Sigmoid colon (tissue), 4 donors: ENCODE measurements at regions not wholly inside any gene's neighbourhood (a gene's known extent, or its start where the extent isn't known, plus 50 kb on each side); places are given as distances from the start of the nearest gene placed in this dataset.

Source experiments
- EP300 ChIP-seq, 4 donors: sonication (generic); formaldehyde crosslinking; IDR thresholded peaks; one replicate each; pipeline ENCODE4 v1.6.1; 2017; ENCODE audit warnings: antibody characterized with exemption in 4 of 4
- POLR2A ChIP-seq, 2 donors: fragments of 450-650 bp; IDR thresholded peaks; one replicate each; pipeline ENCODE4 v1.6.1; 2016; ENCODE audit warnings: antibody characterized with exemption in 2 of 2, mild to moderate bottlenecking in 2 of 2, moderate library complexity in 2 of 2
- POLR2AphosphoS5 ChIP-seq, 4 donors: sonication (generic); formaldehyde crosslinking; IDR thresholded peaks; one replicate each; pipeline ENCODE4 v1.6.1; 2017; ENCODE audit warnings: antibody characterized with exemption in 4 of 4
- TF ChIP-seq, protein P1 (sequence below), 4 experiments: fragments of 450-650 bp in 3 of 4; fragments of 200-600 bp in 1 of 4; IDR thresholded peaks; one replicate each; pipeline ENCODE4 v1.5.1; 2016 to 2019; ENCODE audit warnings: antibody characterized with exemption in 4 of 4, mild to moderate bottlenecking in 3 of 4, moderate library complexity in 2 of 4

DNA sequence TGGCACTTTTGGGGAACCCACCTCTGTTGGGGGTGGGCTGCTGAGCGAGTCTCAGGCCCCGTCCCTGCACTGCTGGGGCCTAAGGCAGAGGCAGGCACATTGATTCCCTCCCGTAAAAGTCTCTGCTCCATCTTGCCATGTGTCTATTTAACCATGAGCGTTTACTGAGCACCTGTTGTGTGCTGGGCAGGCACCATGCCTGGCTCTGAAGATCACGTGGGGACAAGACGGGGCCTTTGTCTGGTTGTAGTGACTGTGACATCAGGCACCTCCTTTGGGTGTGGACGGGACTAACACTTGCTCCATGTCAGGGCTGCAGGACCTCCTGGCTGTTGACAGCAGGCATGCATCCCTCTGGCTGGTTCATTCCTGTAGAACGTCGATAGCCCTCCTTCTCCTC is 204.7 kb upstream of the CIBAR2 start:
- TF ChIP-seq POLR2AphosphoS5 (IDR thresholded peaks at IDR 0.05) (no peak), POLR2A (IDR thresholded peaks at IDR 0.05) (no peak), EP300 (IDR thresholded peaks at IDR 0.05) (no peak)
- TF ChIP-seq, protein P1, sequence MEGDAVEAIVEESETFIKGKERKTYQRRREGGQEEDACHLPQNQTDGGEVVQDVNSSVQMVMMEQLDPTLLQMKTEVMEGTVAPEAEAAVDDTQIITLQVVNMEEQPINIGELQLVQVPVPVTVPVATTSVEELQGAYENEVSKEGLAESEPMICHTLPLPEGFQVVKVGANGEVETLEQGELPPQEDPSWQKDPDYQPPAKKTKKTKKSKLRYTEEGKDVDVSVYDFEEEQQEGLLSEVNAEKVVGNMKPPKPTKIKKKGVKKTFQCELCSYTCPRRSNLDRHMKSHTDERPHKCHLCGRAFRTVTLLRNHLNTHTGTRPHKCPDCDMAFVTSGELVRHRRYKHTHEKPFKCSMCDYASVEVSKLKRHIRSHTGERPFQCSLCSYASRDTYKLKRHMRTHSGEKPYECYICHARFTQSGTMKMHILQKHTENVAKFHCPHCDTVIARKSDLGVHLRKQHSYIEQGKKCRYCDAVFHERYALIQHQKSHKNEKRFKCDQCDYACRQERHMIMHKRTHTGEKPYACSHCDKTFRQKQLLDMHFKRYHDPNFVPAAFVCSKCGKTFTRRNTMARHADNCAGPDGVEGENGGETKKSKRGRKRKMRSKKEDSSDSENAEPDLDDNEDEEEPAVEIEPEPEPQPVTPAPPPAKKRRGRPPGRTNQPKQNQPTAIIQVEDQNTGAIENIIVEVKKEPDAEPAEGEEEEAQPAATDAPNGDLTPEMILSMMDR (IDR thresholded peaks at IDR 0.05): no peak
